HFF-Myc (cell line): ENCODE measurements at regions not wholly inside any gene's neighbourhood (a gene's known extent, or its start where the extent isn't known, plus 50 kb on each side); places are given as distances from the start of the nearest gene placed in this dataset.

Experiments used
- DNase-seq: peaks from one replicate; pipeline ENCODE4 v3.0.0-alpha.2; 2011; ENCODE audit warnings: low read depth; ENCODE audit errors: extremely low read depth
- H3K4me3 ChIP-seq: replicated peaks from 2 replicates; pipeline ENCODE4 v1.5.1; 2011; ENCODE audit warnings: low read depth, mild to moderate bottlenecking, control low read depth, low read length
- TF ChIP-seq, protein P1 (sequence below): IDR thresholded peaks from 2 replicates; pipeline ENCODE4 v1.5.1; 2012; ENCODE audit warnings: mild to moderate bottlenecking, low read depth, low read length, control low read depth; ENCODE audit errors: missing control alignments

DNA sequence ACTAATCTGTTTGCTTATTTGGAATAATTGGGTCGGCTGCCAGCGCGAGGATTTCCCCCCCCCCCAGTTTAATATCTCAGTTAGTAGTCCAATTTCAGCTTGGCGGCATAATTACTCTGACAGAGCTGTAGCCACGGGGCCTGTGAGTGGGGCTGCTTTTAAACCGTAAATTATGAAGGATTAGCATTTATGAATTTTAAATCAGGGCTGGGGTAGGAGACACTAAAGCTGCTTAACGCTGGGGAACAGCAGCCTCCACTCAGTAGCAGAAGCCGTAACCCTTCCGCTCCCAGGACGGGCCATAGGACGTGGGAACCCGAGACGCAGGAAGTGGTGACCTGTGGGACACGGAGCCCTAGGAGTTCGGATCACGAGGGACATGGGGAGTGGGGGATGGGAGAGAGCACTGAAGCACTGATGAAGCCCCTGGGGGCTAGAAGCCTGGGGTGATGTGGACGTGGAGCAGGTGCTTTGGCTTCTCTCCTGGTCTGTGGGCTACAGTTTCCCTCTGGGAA, 66.2 kb upstream of the LMO1 start:
- DNase-seq = no peak
- TF ChIP-seq, protein P1, sequence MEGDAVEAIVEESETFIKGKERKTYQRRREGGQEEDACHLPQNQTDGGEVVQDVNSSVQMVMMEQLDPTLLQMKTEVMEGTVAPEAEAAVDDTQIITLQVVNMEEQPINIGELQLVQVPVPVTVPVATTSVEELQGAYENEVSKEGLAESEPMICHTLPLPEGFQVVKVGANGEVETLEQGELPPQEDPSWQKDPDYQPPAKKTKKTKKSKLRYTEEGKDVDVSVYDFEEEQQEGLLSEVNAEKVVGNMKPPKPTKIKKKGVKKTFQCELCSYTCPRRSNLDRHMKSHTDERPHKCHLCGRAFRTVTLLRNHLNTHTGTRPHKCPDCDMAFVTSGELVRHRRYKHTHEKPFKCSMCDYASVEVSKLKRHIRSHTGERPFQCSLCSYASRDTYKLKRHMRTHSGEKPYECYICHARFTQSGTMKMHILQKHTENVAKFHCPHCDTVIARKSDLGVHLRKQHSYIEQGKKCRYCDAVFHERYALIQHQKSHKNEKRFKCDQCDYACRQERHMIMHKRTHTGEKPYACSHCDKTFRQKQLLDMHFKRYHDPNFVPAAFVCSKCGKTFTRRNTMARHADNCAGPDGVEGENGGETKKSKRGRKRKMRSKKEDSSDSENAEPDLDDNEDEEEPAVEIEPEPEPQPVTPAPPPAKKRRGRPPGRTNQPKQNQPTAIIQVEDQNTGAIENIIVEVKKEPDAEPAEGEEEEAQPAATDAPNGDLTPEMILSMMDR = no peak

DNA sequence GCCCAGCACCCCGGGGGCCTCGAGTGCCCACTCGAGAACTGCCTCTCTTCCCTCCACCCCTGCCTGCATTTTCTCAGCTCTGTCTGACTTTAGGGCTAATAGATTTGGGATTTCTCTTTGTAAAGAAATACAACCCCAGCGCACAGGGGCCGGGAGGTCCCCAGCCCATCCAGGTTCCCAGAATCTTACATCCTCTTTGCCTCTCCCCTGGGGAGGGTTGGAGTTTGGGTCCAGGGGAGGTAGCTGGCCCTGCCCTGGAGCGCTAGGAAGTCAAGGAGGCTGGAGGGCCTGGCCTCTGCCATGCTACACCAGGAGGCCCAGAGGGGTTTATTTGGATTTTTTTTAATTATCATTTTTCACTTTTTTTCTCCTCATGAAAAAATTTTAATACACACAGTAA, 65.7 kb upstream of the LMO1 start:
- TF ChIP-seq, protein P1 = no peak
- no peak for DNase-seq
- no peak overlapping the region for H3K4me3 ChIP-seq

More for the DNA sequence above, 66.2 kb upstream of the LMO1 start:
- H3K4me3 ChIP-seq = no peak overlapping the region

DNA sequence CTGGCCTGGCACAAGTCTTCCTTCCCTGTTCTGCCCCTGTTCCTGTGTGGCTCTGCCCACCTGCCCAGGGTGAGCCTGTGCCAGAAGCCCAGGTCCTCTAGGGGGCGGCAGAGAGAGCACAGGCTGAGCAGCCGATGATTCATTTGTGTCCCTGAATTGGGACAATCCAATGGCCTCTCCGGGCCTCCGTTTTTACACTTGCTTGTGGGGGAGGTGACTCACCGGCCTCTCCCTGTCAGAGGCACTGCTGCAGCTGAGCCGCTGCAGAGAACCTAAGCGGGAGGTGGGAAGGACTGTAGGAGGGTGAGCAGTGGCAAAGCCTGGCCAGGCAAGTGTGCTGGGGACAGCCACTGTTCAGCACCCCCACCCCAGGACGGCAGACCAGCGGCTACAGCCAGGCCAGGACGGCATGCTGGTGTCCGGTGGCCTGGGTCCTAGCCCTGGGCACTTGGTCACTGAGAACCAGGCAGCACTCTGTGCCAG, 65.2 kb upstream of the LMO1 start:
- peak; percentile 73 for DNase-seq
- TF ChIP-seq, protein P1 = peak; percentile 95
- H3K4me3 ChIP-seq = no peak overlapping the region

DNA sequence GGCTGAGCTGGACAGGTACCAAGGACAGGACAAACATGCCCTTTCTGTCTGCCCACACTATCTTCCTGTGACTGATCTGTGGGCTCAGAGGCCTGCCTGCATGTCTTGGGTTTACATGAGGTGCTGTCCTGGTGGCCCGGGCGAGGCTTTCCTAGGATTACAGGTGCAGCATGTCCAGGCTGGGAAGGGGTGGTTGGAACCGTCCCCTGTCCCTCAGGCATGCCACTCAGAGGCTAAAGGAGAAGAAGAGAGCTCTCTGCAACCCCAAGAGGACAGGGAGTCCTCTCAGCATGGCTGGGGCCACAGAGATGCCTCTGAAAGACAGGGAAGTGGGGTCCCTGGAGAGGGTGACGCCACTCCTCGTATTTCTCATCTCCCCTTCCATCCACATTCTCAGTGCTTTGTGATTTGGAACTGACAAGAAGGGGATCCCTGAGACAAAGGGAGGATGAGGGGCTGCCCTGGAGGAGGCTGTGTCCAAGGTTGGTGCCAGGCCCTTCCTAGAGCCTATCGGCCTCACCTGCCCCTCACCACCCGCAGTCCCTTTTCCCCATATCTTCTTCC, 64.6 kb upstream of the LMO1 start:
- DNase-seq = no peak
- no peak overlapping the region for H3K4me3 ChIP-seq
- TF ChIP-seq, protein P1 = no peak

DNA sequence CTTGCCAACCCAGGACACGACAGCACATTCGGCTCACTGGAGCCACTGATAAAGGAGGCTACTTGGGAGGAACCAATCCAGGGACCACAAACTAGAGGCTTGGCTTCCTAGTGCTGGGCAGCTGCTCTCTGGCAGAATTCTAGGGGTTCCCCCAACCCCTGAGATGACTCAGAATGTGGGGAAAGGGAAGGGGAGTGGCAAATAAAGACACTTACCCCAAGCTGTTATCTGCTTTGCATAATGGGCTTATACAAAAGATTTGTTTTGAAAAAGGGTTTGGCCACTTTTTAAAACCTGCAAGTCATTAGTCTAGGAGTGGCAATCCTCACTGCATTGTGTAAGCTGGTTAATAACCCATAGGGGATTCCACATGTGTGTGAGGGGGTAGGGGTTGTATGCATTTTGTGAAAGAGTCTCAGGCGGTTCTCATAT, 64.1 kb upstream of the LMO1 start:
- no peak overlapping the region for H3K4me3 ChIP-seq
- no peak for DNase-seq
- TF ChIP-seq, protein P1 = no peak

DNA sequence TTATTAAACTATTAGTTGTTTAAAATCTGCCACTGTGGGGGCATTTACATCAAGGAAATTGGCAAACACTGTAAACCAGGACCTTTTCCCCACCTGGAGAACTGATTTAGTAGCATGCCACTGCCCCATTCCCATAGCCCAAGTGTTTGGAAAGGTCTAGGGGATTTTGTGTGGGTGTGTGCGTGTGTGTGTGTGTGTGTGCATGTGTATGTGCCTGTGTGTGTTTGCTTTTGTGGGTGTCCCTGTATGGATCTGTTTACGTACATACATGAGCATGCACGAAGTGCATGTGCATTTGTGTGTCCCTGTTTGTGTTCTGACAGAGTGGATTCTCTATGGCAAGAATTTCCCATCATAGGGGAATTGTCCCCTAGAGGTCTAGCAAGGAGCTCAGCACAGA, 62.7 kb upstream of the LMO1 start:
- TF ChIP-seq, protein P1 = no peak
- no peak overlapping the region for H3K4me3 ChIP-seq
- DNase-seq = no peak
